HepG2 (cell line): ENCODE measurements at regions not wholly inside any gene's neighbourhood (a gene's known extent, or its start where the extent isn't known, plus 50 kb on each side); places are given as distances from the start of the nearest gene placed in this dataset.

Source experiments
- FOSL2 ChIP-seq: sonication (generic); formaldehyde crosslinking; IDR thresholded peaks from 2 replicates; pipeline ENCODE4 v1.4.0; 2020; ENCODE audit warnings: missing genetic modification reagents
- HNRNPLL ChIP-seq: fragments of 200-400 bp; formaldehyde crosslinking; IDR thresholded peaks from 2 replicates; pipeline ENCODE4 v1.6.1; 2017; ENCODE audit warnings: mild to moderate bottlenecking, low read depth, low read length; ENCODE audit not compliant: poor library complexity, severe bottlenecking
- MIER2 ChIP-seq: IDR thresholded peaks from 2 replicates; pipeline ENCODE4 v1.6.1; 2016; ENCODE audit warnings: missing biosample characterization, missing genetic modification reagents
- MTF2 ChIP-seq: sonication (generic); formaldehyde crosslinking; IDR thresholded peaks from 2 replicates; pipeline ENCODE4 v1.5.0; 2020; ENCODE audit warnings: missing genetic modification reagents, borderline replicate concordance
- MXD4 ChIP-seq: IDR thresholded peaks from 2 replicates; pipeline ENCODE4 v1.6.1; 2016; ENCODE audit warnings: mild to moderate bottlenecking, missing biosample characterization, missing genetic modification reagents
- NBN ChIP-seq: fragments of 450-650 bp; conservative IDR thresholded peaks from 2 replicates; pipeline ENCODE4 v1.6.1; 2017
- NFE2L1 ChIP-seq: sonication (generic); formaldehyde crosslinking; IDR thresholded peaks from 2 replicates; pipeline ENCODE4 v1.4.0; 2020; ENCODE audit warnings: missing genetic modification reagents, mild to moderate bottlenecking, borderline replicate concordance
- NONO ChIP-seq, 2 experiments: fragments of 450-650 bp in 1 of 2; sonication (generic) in 1 of 2; formaldehyde crosslinking in 1 of 2; IDR thresholded peaks in 1 of 2; conservative IDR thresholded peaks in 1 of 2; 2 replicates each; pipeline versions ENCODE4 v1.6.1 to v1.8.0; 2017 to 2022; ENCODE audit warnings: mild to moderate bottlenecking in 1 of 2, missing genetic modification reagents in 1 of 2, moderate library complexity in 1 of 2
- PAWR ChIP-seq: sonication (generic); formaldehyde crosslinking; IDR thresholded peaks from 2 replicates; pipeline ENCODE4 v1.4.0; 2020; ENCODE audit warnings: missing genetic modification reagents, mild to moderate bottlenecking, borderline replicate concordance
- TSC22D2 ChIP-seq: sonication (generic); formaldehyde crosslinking; IDR thresholded peaks from 2 replicates; pipeline ENCODE4 v1.5.1; 2020; ENCODE audit warnings: missing genetic modification reagents, mild to moderate bottlenecking, borderline replicate concordance
- ZFP36 ChIP-seq: fragments of 150-350 bp; IDR thresholded peaks from 2 replicates; pipeline ENCODE4 v1.6.1; 2018; ENCODE audit warnings: borderline replicate concordance, low read length, low read depth; ENCODE audit not compliant: partially characterized antibody
- ZNF121 ChIP-seq: sonication (generic); formaldehyde crosslinking; IDR thresholded peaks from 2 replicates; pipeline ENCODE4 v1.5.0; 2020; ENCODE audit warnings: mild to moderate bottlenecking, missing genetic modification reagents
- ZNF230 ChIP-seq: sonication (generic); formaldehyde crosslinking; IDR thresholded peaks from 2 replicates; pipeline ENCODE4 v1.4.0; 2020; ENCODE audit warnings: mild to moderate bottlenecking, missing genetic modification reagents
- ZNF329 ChIP-seq: sonication (generic); formaldehyde crosslinking; IDR thresholded peaks from 2 replicates; pipeline ENCODE4 v1.9.0; 2021; ENCODE audit warnings: low read depth, mild to moderate bottlenecking, missing genetic modification reagents
- ZNF382 ChIP-seq: sonication (generic); formaldehyde crosslinking; IDR thresholded peaks from 2 replicates; pipeline ENCODE4 v1.5.0; 2020; ENCODE audit warnings: missing genetic modification reagents, mild to moderate bottlenecking, borderline replicate concordance
- ZNF775 ChIP-seq: sonication (generic); formaldehyde crosslinking; IDR thresholded peaks from 2 replicates; pipeline ENCODE4 v1.4.0; 2020; ENCODE audit warnings: missing genetic modification reagents, mild to moderate bottlenecking, moderate library complexity, borderline replicate concordance
- TF ChIP-seq, protein P1 (sequence below): sonication (generic); formaldehyde crosslinking; IDR thresholded peaks from 2 replicates; pipeline ENCODE4 v1.9.0; 2021; ENCODE audit warnings: mild to moderate bottlenecking, missing genetic modification reagents
- TF ChIP-seq, protein P2 (sequence below): sonication (generic); formaldehyde crosslinking; IDR thresholded peaks from 2 replicates; pipeline ENCODE4 v1.8.0; 2022; ENCODE audit warnings: mild to moderate bottlenecking, missing genetic modification reagents, moderate library complexity

DNA sequence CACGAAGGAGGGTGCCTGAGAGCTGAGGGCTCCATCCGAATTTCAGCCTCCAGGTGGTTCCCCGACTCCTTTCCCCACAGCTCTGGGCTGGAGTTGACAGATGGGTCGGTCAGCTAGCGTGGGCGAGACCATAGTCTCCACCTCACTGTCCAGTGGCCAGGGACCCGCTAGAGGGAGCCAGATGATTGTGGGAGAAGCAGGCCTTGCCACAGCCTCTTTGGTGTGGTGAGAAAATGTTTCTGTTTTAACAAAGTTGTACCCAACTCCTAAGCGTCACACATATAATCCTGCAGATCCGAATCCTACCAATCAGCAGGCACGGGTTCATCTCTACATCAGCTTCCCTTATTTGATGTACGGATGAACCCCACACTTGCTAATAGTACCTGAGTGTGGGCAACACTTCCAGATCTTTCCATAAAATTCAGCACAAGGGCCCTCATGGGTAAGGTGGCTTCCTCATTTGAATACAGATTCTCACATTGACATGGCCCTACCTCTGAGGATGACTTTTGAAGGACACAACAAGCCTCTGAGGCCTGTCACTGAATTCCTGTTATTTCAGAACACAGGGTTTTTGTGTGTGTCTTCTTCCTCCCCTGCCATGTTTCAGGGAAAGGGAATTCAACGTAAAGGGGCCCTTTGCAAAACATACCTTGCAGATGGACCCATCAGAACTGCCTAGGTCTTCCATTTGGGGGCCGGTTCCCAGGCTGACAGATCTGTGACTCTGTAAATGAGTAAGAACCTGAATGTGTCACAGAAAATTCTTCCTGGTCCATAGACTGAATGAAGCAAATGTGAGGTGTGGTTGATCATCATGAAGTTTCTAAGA, 103.2 kb upstream of the DUSP22 start (continued):
- TF ChIP-seq ZNF121 (CRISPR knock-in tag) (no peak), NFE2L1 (CRISPR knock-in tag) (no peak), ZFP36 (no peak), NONO (IDR thresholded peaks at IDR 0.05) (no peak), NONO (CRISPR knock-in tag; conservative IDR thresholded peaks at IDR 0.05) (peak; percentile 43; the same call in 1 of the 2 replicates), MTF2 (no peak), NBN (no peak), ZNF329 (CRISPR knock-in tag) (no peak), FOSL2 (CRISPR knock-in tag) (peak; percentile 62), PAWR (CRISPR knock-in tag) (no peak), MIER2 (CRISPR knock-in tag) (peak; percentile 65), HNRNPLL (no peak), ZNF382 (CRISPR knock-in tag) (no peak), TSC22D2 (CRISPR knock-in tag) (peak; percentile 76; the same call in 1 of the 2 replicates), ZNF775 (CRISPR knock-in tag) (no peak), MXD4 (CRISPR knock-in tag) (peak; percentile 79; the same call in 1 of the 2 replicates), ZNF230 (CRISPR knock-in tag) (no peak)
- TF ChIP-seq, protein P1, sequence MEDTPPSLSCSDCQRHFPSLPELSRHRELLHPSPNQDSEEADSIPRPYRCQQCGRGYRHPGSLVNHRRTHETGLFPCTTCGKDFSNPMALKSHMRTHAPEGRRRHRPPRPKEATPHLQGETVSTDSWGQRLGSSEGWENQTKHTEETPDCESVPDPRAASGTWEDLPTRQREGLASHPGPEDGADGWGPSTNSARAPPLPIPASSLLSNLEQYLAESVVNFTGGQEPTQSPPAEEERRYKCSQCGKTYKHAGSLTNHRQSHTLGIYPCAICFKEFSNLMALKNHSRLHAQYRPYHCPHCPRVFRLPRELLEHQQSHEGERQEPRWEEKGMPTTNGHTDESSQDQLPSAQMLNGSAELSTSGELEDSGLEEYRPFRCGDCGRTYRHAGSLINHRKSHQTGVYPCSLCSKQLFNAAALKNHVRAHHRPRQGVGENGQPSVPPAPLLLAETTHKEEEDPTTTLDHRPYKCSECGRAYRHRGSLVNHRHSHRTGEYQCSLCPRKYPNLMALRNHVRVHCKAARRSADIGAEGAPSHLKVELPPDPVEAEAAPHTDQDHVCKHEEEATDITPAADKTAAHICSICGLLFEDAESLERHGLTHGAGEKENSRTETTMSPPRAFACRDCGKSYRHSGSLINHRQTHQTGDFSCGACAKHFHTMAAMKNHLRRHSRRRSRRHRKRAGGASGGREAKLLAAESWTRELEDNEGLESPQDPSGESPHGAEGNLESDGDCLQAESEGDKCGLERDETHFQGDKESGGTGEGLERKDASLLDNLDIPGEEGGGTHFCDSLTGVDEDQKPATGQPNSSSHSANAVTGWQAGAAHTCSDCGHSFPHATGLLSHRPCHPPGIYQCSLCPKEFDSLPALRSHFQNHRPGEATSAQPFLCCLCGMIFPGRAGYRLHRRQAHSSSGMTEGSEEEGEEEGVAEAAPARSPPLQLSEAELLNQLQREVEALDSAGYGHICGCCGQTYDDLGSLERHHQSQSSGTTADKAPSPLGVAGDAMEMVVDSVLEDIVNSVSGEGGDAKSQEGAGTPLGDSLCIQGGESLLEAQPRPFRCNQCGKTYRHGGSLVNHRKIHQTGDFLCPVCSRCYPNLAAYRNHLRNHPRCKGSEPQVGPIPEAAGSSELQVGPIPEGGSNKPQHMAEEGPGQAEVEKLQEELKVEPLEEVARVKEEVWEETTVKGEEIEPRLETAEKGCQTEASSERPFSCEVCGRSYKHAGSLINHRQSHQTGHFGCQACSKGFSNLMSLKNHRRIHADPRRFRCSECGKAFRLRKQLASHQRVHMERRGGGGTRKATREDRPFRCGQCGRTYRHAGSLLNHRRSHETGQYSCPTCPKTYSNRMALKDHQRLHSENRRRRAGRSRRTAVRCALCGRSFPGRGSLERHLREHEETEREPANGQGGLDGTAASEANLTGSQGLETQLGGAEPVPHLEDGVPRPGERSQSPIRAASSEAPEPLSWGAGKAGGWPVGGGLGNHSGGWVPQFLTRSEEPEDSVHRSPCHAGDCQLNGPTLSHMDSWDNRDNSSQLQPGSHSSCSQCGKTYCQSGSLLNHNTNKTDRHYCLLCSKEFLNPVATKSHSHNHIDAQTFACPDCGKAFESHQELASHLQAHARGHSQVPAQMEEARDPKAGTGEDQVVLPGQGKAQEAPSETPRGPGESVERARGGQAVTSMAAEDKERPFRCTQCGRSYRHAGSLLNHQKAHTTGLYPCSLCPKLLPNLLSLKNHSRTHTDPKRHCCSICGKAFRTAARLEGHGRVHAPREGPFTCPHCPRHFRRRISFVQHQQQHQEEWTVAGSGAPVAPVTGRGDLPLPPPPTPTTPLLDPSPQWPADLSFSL (CRISPR knock-in tag) = no peak
- TF ChIP-seq, protein P2, sequence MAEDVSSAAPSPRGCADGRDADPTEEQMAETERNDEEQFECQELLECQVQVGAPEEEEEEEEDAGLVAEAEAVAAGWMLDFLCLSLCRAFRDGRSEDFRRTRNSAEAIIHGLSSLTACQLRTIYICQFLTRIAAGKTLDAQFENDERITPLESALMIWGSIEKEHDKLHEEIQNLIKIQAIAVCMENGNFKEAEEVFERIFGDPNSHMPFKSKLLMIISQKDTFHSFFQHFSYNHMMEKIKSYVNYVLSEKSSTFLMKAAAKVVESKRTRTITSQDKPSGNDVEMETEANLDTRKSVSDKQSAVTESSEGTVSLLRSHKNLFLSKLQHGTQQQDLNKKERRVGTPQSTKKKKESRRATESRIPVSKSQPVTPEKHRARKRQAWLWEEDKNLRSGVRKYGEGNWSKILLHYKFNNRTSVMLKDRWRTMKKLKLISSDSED (CRISPR knock-in tag) = no peak
